Putamen (tissue), 1 donor: ENCODE measurements at regions not wholly inside any gene's neighbourhood (a gene's known extent, or its start where the extent isn't known, plus 50 kb on each side); places are given as distances from the start of the nearest gene placed in this dataset.

ENCODE experiments used
- DNase-seq: peaks from one replicate; pipeline ENCODE4 v3.0.0-alpha.2; 2016; ENCODE audit warnings: low spot score

- DNase-seq = no peak
Observed at GRCh38 chr21:17979763-17980162, 160.6 kb upstream of the C21orf91 start.

GRCh38 chr21:17978895-17979294 is 159.7 kb upstream of the C21orf91 start:
- no peak for DNase-seq

- no peak for DNase-seq
Observed at GRCh38 chr21:17976691-17977090, 157.5 kb upstream of the C21orf91 start.

- no peak for DNase-seq
Observed at GRCh38 chr21:17976139-17976538, 157.0 kb upstream of the C21orf91 start.

GRCh38 chr21:17967319-17967718 is 148.2 kb upstream of the C21orf91 start:
- DNase-seq = no peak

- no peak for DNase-seq
Observed at GRCh38 chr21:17964716-17965115, 145.6 kb upstream of the C21orf91 start.

GRCh38 chr21:17964199-17964598 is 145.0 kb upstream of the C21orf91 start:
- DNase-seq = no peak

- no peak for DNase-seq
Observed at GRCh38 chr21:17950591-17950990, 131.4 kb upstream of the C21orf91 start.

- no peak for DNase-seq
Observed at GRCh38 chr21:17949421-17949820, 130.3 kb upstream of the C21orf91 start.

- DNase-seq = no peak
Observed at GRCh38 chr21:17947531-17947930, 128.4 kb upstream of the C21orf91 start.

GRCh38 chr21:17931080-17931479 is 111.9 kb upstream of the C21orf91 start:
- DNase-seq = no peak

GRCh38 chr21:17930093-17930492 is 110.9 kb upstream of the C21orf91 start:
- no peak for DNase-seq

GRCh38 chr21:17929510-17929909 is 110.4 kb upstream of the C21orf91 start:
- no peak for DNase-seq

GRCh38 chr21:17925899-17926298 is 106.7 kb upstream of the C21orf91 start:
- peak; percentile 34 for DNase-seq

GRCh38 chr21:17925000-17925610 is 105.9 kb upstream of the C21orf91 start:
- DNase-seq = peak; percentile 34

GRCh38 chr21:17921579-17922530 is 102.7 kb upstream of the C21orf91 start:
- DNase-seq = no peak

- no peak for DNase-seq
Observed at GRCh38 chr21:17915976-17916375, 96.8 kb upstream of the C21orf91 start.

GRCh38 chr21:17911628-17912027 is 92.5 kb upstream of the C21orf91 start:
- DNase-seq = no peak

GRCh38 chr21:17903929-17904639 is 84.9 kb upstream of the C21orf91 start:
- DNase-seq = no peak

GRCh38 chr21:17903029-17903806 is 84.1 kb upstream of the C21orf91 start:
- peak; percentile 49 for DNase-seq

GRCh38 chr21:17901458-17902079 is 82.4 kb upstream of the C21orf91 start:
- DNase-seq = no peak
